ENCODE measurements at regions not wholly inside any gene's neighbourhood (a gene's known extent, or its start where the extent isn't known, plus 50 kb on each side); places are given as distances from the start of the nearest gene placed in this dataset.
"Not testable (repeated sequence)": the region's sequence is repeated elsewhere in the genome, so short reads cannot be mapped to it uniquely, and the experiment has no call there.

DNA sequence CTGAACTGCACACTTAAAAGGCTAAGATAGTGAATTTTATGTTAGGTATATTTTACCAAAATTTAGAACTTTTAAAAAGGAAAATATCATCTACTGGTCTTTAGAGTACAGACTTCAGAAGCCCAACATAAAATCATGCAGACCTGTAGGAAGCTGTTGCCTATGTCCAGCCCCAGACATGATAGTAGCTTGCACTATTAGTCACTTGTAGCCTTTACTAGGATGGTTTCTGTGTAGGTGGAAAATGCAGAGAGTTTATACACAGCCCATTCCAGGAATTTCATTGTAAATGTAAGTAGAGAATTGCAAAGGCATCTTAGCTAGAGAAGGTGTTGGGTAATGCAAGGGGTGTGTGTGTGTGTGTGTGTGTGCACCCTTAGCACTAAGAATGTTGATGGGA is 640.2 kb downstream of the RNF144A start:
- Mint-ChIP-seq H3K27me3 (ENCODE audit: insufficient read depth) (no peaks in the 10 kb centered on the region), H3K9me3 (peaks cover 7% of the 10 kb centered on the region), H3K4me3 (no peak overlapping the region), H3K27ac (no peak overlapping the region), H3K4me1 (ENCODE audit: low read depth) (no peaks in the 10 kb centered on the region), H3K36me3 (ENCODE audit: low read depth) (no peaks in the 10 kb centered on the region)
- TF ChIP-seq CTCF (IDR thresholded peaks at IDR 0.05): no peak
- DNase-seq: no peak

GRCh38 chr2:7559791-7560190 is 642.6 kb downstream of the RNF144A start:
- Mint-ChIP-seq H3K27ac (no peak overlapping the region), H3K9me3 (no peaks in the 10 kb centered on the region), H3K4me1 (ENCODE audit: low read depth) (no peaks in the 10 kb centered on the region), H3K36me3 (ENCODE audit: low read depth) (no peaks in the 10 kb centered on the region), H3K27me3 (ENCODE audit: insufficient read depth) (no peaks in the 10 kb centered on the region), H3K4me3 (no peak overlapping the region)
- no peak for DNase-seq
- no peak for TF ChIP-seq CTCF (IDR thresholded peaks at IDR 0.05)

DNA sequence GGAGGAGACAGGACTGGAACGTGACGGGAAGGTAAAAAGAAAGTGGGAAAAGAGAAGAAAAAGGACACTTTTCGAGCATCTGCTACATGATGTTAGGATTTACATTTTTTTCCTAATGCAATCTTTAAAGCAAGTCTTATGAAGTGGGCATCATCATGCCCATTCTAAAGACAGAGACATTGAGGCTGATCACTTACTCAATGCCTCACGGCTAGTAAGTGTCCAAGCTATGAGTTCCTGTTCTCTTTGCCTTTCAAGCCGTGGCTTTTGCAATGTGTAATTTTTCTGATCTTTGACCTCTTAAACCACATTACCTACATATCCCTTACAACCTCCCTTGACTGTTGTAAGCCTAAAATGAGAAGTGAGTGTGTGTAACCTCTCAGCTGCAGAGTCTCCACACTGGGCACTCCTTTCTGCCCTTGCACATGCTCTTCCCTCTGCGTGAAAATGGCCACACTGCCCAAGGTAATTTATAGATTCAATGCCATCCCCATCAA is 649.2 kb downstream of the RNF144A start:
- no peak for TF ChIP-seq CTCF (IDR thresholded peaks at IDR 0.05)
- no peak overlapping the region for H3K27ac Mint-ChIP-seq

DNA sequence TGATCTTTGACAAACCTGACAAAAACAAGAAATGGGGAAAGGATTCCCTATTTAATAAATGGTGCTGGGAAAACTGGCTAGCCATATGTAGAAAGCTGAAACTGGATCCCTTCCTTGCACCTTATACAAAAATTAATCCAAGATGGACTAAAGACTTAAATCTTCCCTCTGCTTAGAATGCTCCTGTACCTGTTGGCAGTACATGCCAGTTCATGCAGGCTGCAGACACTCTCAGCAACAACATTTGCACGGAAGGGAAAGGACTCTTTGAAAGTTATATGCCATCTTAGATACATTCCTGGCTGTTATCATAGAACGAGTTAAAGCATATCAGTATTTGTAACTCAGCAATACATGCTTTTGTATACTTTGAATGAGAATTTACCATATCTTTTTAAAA is 649.9 kb downstream of the RNF144A start:
- not testable (repeated sequence) for H3K27me3 Mint-ChIP-seq (ENCODE audit: insufficient read depth); H3K4me1 Mint-ChIP-seq (ENCODE audit: low read depth); H3K36me3 Mint-ChIP-seq (ENCODE audit: low read depth); H3K9me3 Mint-ChIP-seq; H3K27ac Mint-ChIP-seq; H3K4me3 Mint-ChIP-seq; DNase-seq

More for the DNA sequence above, 649.2 kb downstream of the RNF144A start:
- DNase-seq: no peak
- peaks cover 5% of the 10 kb centered on the region for H3K9me3 Mint-ChIP-seq
- H3K4me3 Mint-ChIP-seq: no peak overlapping the region
- no peaks in the 10 kb centered on the region for H3K4me1 Mint-ChIP-seq (ENCODE audit: low read depth)
- H3K36me3 Mint-ChIP-seq (ENCODE audit: low read depth): no peaks in the 10 kb centered on the region
- no peaks in the 10 kb centered on the region for H3K27me3 Mint-ChIP-seq (ENCODE audit: insufficient read depth)

DNA sequence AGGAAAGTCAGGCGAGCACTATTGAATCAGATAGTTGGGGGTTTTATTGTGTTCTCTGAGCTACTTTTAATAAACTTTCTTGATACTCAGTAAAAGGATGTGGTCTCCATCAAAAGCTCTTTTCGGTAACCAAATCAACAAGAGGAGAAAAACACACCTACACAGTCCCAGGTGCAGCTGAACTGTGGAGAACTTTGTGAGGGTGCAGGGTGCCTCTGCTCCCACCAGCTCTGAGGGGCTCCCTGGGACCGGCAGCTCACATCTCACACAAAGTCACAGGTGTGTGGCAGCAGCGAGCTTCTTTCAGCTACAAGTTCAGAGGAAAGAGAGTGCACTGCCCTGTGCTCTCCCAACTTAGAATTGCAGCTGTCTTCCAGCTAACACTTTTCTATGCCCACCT is 650.4 kb downstream of the RNF144A start:
- no peak overlapping the region for H3K4me3 Mint-ChIP-seq
- H3K36me3 Mint-ChIP-seq (ENCODE audit: low read depth): no peaks in the 10 kb centered on the region
- peaks cover 5% of the 10 kb centered on the region for H3K9me3 Mint-ChIP-seq
- no peak for TF ChIP-seq CTCF (IDR thresholded peaks at IDR 0.05)
- no peaks in the 10 kb centered on the region for H3K4me1 Mint-ChIP-seq (ENCODE audit: low read depth)
- no peaks in the 10 kb centered on the region for H3K27me3 Mint-ChIP-seq (ENCODE audit: insufficient read depth)
- DNase-seq: no peak
- no peak overlapping the region for H3K27ac Mint-ChIP-seq

DNA sequence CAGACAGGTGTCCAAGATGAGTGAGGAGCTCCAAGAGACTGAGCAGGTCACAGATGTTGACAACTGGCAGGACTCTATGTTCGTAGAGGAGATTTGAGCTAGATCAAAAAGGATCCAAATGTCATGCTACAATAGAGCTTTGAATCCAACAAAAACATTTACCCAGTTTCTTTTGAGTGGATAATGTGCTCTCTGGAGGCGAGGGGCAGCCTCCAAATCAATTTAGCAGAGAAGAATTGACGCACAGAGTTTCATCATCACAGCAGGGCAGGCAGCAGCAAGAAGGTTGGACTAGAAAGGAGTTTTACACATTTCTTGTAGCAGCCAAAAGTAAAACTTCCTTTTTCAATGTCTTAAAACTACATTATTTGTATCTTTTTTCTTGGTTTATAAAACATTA is 653.0 kb downstream of the RNF144A start:
- H3K4me1 Mint-ChIP-seq (ENCODE audit: low read depth): no peaks in the 10 kb centered on the region
- H3K27ac Mint-ChIP-seq: no peak overlapping the region
- DNase-seq: no peak
- peaks cover 5% of the 10 kb centered on the region for H3K9me3 Mint-ChIP-seq
- H3K27me3 Mint-ChIP-seq (ENCODE audit: insufficient read depth): no peaks in the 10 kb centered on the region; the same call in 1 of the 2 replicates
- no peak overlapping the region for H3K4me3 Mint-ChIP-seq
- H3K36me3 Mint-ChIP-seq (ENCODE audit: low read depth): no peaks in the 10 kb centered on the region
- no peak for TF ChIP-seq CTCF (IDR thresholded peaks at IDR 0.05)

Measured in HFFc6 (cell line).